K562 (cell line): ENCODE measurements at regions not wholly inside any gene's neighbourhood (a gene's known extent, or its start where the extent isn't known, plus 50 kb on each side); places are given as distances from the start of the nearest gene placed in this dataset.

Experiments used
- BRCA1 ChIP-seq, 2 experiments: fragments of 450-650 bp in 1 of 2; sonication (generic) in 1 of 2; formaldehyde crosslinking in 1 of 2; IDR thresholded peaks; 2 replicates each; pipeline versions ENCODE4 v1.5.0 to v1.6.1; 2017 to 2020; ENCODE audit warnings: mild to moderate bottlenecking in 1 of 2, missing genetic modification reagents in 1 of 2
- CTCF ChIP-seq, 3 experiments: IDR thresholded peaks in 2 of 3; conservative IDR thresholded peaks in 1 of 3; 2 replicates each; pipeline ENCODE4 v1.5.1; 2011 to 2012; ENCODE audit warnings: low read length in 3 of 3, mild to moderate bottlenecking in 3 of 3, control low read depth in 2 of 3, improper control_type of control experiment in 1 of 3, inconsistent platforms in 1 of 3, low read depth in 1 of 3, mixed read lengths in 1 of 3, moderate library complexity in 1 of 3; ENCODE audit not compliant: insufficient read depth in 2 of 3
- HBP1 ChIP-seq: fragments of 450-650 bp; formaldehyde crosslinking; IDR thresholded peaks from 2 replicates; pipeline ENCODE4 v1.4.0; 2022; ENCODE audit warnings: missing genetic modification characterization
- NFE2L1 ChIP-seq: fragments of 450-650 bp; IDR thresholded peaks from 2 replicates; pipeline ENCODE4 v1.6.1; 2016; ENCODE audit warnings: missing genetic modification characterization, low read depth, mild to moderate bottlenecking, missing compliant biosample characterization, moderate library complexity, borderline replicate concordance
- PCBP2 ChIP-seq: fragments of 200-400 bp; formaldehyde crosslinking; IDR thresholded peaks from 2 replicates; pipeline ENCODE4 v1.6.1; 2018; ENCODE audit warnings: low read length, low read depth, mild to moderate bottlenecking, moderate library complexity; ENCODE audit not compliant: poor library complexity, severe bottlenecking
- POLR2A ChIP-seq: fragments of 450-650 bp; conservative IDR thresholded peaks from 2 replicates; pipeline ENCODE4 v1.6.1; 2016
- REST ChIP-seq, 2 experiments: fragments of 450-650 bp; formaldehyde crosslinking in 1 of 2; IDR thresholded peaks; 2 replicates each; pipeline versions ENCODE4 v1.4.0 to v1.6.1; 2014 to 2020; ENCODE audit warnings: mild to moderate bottlenecking in 2 of 2, borderline replicate concordance in 1 of 2, low read depth in 1 of 2
- SIN3A ChIP-seq, 2 experiments: fragments of 150-350 bp in 1 of 2; IDR thresholded peaks; 2 replicates each; pipeline ENCODE4 v1.6.1; 2011 to 2016; ENCODE audit warnings: borderline replicate concordance in 2 of 2, low read depth in 2 of 2, low read length in 2 of 2, mild to moderate bottlenecking in 2 of 2, moderate library complexity in 2 of 2; ENCODE audit not compliant: control insufficient read depth in 1 of 2
- SMARCA5 ChIP-seq: fragments of 450-650 bp; IDR thresholded peaks from 2 replicates; pipeline ENCODE4 v1.6.1; 2016
- SRF ChIP-seq, 2 experiments: fragments of 250-450, 450-650 bp in 1 of 2; sonication (Bioruptor Pico) in 1 of 2; sonication (generic) in 1 of 2; formaldehyde crosslinking; IDR thresholded peaks; 2 replicates each; pipeline versions ENCODE4 v1.5.0 to v1.5.1; 2020 to 2022; ENCODE audit warnings: mild to moderate bottlenecking in 1 of 2, missing genetic modification reagents in 1 of 2
- ZBTB43 ChIP-seq: sonication (generic); formaldehyde crosslinking; IDR thresholded peaks from 2 replicates; pipeline ENCODE4 v1.8.0; 2023; ENCODE audit warnings: mild to moderate bottlenecking, missing genetic modification reagents
- ZNF184 ChIP-seq: sonication (generic); formaldehyde crosslinking; IDR thresholded peaks from 2 replicates; pipeline ENCODE4 v1.5.0; 2020; ENCODE audit warnings: missing genetic modification reagents
- ZNF766 ChIP-seq: fragments of 200-800 bp; sonication (Bioruptor generic); conservative IDR thresholded peaks from 2 replicates; pipeline ENCODE4 v1.6.1; 2016; ENCODE audit warnings: missing genetic modification characterization, missing compliant biosample characterization

GRCh38 chr14:51431741-51432140 lies 191.7 kb downstream of the TMX1 start:
- no peak for TF ChIP-seq HBP1
- no peak for TF ChIP-seq PCBP2
- no peak for TF ChIP-seq CTCF (IDR thresholded peaks at IDR 0.05 in 2 of 3, conservative IDR thresholded peaks at IDR 0.05 in 1 of 3; ENCODE audit: insufficient read depth in 2 of 3, low read depth in 1 of 3, low read length in 3 of 3)
- no peak for TF ChIP-seq BRCA1 (IDR thresholded peaks at IDR 0.05)
- no peak for TF ChIP-seq BRCA1 (CRISPR knock-in tag; IDR thresholded peaks at IDR 0.05)
- no peak for TF ChIP-seq SMARCA5
- no peak for TF ChIP-seq REST (IDR thresholded peaks at IDR 0.05; ENCODE audit: borderline replicate concordance)
- no peak for TF ChIP-seq REST (CRISPR knock-in tag; IDR thresholded peaks at IDR 0.05; ENCODE audit: low read depth)
- no peak for TF ChIP-seq POLR2A
- TF ChIP-seq SRF (CRISPR knock-in tag; IDR thresholded peaks at IDR 0.05), result no peak
- no peak for TF ChIP-seq NFE2L1
- no peak for TF ChIP-seq ZBTB43 (CRISPR knock-in tag)
- no peak for TF ChIP-seq SIN3A (IDR thresholded peaks at IDR 0.05; ENCODE audit: borderline replicate concordance in 2 of 2, control insufficient read depth in 1 of 2, low read depth in 2 of 2, low read length in 2 of 2)
- TF ChIP-seq ZNF184 (CRISPR knock-in tag), result no peak
- no peak for TF ChIP-seq ZNF766 (CRISPR knock-in tag)
